Skin of body (tissue), 1 donor: ENCODE measurements at regions not wholly inside any gene's neighbourhood (a gene's known extent, or its start where the extent isn't known, plus 50 kb on each side); places are given as distances from the start of the nearest gene placed in this dataset.
"Not testable (repeated sequence)": the region's sequence is repeated elsewhere in the genome, so short reads cannot be mapped to it uniquely, and the experiment has no call there.

Experiments used
- DNase-seq: peaks from one replicate; lab custom pipeline; 2025; lab: John Stamatoyannopoulos, UW

DNA sequence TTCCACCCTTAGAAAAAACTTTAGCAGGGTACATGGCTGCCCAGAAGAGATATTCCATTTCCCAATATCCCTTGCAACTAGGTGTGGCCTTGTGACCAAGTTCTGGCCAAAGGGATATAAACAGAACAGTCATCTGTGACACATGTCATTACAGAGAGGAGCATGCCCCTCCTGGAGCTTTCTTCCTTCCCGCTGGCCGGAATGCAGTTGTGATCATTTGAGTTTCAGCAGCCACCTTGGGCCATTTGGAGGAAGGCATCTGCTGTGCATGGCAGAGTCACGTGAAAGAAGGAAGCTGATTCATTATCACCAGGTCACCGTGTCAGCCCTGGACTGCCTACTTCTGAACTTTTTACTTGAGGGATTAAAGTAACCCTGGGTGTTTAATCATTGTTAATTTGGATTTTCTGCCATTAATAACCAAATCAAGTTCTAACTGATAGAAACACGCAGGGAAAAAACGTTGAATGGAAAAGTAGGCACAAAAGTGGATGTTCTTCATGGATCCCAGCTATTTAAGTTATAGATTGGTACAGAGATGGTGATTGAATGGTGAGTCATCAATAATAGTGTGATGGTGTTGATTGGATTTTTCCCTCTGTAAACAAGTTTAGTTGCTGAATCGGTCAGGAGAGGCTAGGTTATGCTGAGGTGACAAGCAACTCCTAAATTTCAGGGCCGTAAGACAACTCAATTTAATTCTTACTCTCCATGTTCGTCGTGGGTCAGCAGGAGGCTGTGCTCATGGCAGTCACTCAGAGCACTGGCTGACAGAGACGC is 80.7 kb upstream of the CCDC167 start:
- DNase-seq = no peak

- peak; percentile 40 for DNase-seq
These were observed 79.9 kb upstream of the CCDC167 start for GRCh38 chr6:37579444-37580067.

- DNase-seq = no peak
These were observed 78.4 kb upstream of the CCDC167 start for GRCh38 chr6:37578104-37578503.

DNA sequence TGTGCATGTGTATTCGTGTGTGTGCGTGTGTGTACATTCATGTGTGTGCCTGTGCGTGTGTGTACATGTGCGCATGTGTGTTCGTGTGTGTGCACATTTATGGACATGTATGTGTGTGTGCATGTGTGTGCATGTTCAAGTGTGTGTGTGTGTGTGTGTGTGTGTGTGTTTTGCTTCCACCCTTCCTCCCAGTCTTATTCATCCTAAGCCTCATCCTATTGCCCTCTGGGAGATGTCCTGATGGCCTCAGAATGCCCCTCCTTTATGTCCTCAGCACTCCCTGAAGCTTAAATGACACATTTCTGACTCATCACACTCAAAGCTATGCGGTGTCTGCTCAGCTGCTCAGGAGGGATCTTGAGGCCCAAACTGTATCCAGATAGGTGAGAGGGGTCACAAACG is 76.6 kb upstream of the CCDC167 start:
- no peak for DNase-seq

DNA sequence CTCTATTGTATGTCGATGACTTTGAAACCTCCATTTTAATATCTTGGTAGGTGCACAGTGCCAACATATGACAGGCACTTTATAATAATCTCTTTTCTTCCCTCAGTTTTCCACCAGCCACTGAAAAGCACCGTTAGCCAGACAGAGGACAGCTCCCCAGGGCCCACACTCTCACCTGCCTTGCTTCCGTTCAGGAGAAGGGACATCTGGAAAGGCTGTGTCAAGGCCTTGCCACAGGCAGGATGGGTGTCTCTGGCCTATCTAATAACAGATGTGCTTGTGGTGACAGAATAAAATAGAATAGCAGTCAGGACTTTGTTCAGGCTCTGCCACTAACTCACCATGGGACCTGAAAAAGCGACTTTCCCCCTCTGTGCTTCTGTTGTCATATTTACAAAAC is 75.5 kb upstream of the CCDC167 start:
- DNase-seq = no peak

DNA sequence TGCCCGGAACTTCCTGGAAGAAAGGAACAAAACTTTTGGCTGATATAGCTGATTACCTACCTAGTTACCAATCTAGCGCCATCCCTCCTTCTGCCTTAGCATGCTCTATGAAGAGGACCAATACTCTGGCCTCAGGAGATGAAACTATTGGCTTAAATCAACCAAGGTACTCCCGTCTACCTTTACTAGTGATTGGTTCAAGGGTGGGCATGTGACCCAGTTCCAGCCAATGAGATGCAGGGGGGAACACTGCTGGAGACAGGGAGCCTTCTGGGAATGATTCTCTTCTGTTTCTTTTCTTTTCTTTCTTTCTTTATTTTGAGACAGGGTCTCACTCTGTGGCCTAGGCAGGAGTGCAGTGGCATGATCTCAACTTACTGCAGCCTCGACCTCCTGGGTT is 72.6 kb upstream of the CCDC167 start:
- DNase-seq = no peak

- DNase-seq = no peak
These were observed 70.9 kb upstream of the CCDC167 start for GRCh38 chr6:37570482-37571133.

GRCh38 chr6:37569743-37570481 is 70.2 kb upstream of the CCDC167 start:
- no peak for DNase-seq

GRCh38 chr6:37569317-37569716 is 69.6 kb upstream of the CCDC167 start:
- no peak for DNase-seq

- no peak for DNase-seq
These were observed 67.3 kb upstream of the CCDC167 start for GRCh38 chr6:37566950-37567349.

DNA sequence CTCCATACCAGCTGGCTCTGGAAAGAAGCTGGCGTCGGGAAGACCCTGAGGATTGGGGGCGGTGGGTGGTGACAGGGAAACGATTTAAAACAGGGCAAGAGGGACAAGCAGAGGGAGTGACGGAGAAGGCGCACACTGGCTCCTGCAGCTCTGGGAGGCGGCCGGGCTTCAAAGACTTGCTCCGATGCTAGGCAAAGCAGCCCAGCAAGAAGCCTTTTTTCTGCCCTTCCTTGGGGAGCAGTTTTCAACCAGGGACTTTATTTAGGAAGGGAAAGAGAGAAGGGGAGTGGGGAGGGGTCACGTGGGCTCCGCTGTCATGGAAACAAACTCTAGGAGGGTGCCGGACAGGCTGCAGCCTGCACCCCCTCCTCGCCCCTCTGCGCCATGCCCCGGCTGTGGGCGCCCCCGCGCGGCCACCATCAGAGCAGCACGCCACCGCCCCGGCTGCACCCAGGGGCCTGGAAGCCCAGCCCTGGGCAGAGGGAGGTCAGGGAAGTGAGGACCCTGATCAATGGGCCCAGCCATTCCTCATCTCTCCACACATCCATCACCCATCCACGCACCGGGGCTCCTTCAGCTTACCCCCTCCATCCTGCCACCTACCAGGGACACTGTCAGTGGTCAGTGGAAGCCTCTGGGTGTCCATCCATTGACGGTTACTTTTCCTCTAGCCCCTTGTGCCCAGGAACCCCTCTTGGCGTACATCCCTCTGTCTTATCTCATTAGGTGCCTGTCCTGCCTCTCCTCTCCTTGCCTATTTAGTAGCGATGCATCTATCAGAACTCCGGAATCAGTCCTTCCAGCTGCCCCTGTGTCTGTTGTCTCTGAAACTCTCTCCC is 66.6 kb upstream of the CCDC167 start:
- no peak for DNase-seq

DNA sequence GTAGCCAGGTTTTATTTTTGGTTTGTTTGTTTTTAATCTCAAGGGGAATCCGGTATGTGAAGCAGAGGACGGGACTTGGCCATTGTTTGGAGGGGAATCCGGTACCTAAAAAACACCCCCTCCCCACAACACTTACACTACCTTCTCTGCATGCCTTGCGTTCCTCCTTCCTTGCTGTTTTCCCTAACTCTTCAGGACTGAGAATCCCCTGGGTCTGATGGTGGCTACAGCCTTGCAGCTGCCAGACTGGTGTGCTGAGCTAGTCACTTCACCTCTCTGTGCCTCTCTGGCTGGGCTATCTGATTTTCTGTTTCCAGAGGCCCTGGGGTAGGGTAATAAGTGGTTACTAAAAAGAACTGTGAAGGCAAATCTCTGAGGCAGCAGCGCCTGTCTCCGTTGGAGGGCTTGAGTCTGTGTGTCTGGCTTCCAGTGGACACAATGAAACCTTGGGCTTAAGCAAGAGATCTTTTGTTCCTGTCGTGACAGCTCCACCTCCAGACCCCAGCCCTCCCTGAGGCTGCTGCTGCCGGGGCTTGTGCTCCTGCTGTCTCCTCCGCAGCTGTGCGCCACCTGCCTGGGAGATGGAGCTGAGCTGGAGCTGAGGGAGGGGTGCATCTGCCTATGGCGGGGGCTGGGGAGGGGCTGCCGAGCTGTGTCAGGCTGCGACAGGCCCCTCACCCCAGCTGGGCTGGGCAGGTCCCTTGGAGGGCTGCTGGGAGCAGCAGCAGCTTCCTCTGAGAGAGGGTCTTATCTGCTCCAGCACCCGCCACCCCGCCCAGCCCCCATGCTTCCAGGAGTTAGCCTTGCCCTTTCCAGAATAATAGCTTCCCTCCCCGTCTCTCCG is 65.8 kb upstream of the CCDC167 start:
- peak; percentile 17 for DNase-seq

DNA sequence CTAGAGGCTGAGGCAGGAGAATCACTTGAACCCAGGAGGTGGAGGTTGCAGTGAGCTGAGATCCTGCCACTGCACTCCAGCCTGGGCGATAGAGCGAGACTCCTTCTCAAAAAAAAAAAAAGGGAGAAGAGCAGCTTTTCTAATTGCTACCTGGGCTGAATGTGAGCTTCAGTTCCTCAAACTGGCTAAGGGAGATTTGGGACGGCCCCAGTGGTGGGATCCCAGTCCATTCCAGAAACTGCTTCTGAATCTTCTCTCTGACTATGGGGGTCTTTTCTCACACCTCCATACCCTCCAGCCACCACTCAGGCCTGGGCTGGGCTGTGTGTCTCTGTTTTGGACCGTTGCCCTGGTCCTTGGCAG is 63.2 kb upstream of the CCDC167 start:
- DNase-seq = not testable (repeated sequence)

- no peak for DNase-seq
These were observed 61.7 kb upstream of the CCDC167 start for GRCh38 chr6:37561361-37561760.

- DNase-seq = no peak
These were observed 61.0 kb upstream of the CCDC167 start for GRCh38 chr6:37560737-37561103.

- DNase-seq = no peak
These were observed 59.8 kb upstream of the CCDC167 start for GRCh38 chr6:37559501-37559900.

DNA sequence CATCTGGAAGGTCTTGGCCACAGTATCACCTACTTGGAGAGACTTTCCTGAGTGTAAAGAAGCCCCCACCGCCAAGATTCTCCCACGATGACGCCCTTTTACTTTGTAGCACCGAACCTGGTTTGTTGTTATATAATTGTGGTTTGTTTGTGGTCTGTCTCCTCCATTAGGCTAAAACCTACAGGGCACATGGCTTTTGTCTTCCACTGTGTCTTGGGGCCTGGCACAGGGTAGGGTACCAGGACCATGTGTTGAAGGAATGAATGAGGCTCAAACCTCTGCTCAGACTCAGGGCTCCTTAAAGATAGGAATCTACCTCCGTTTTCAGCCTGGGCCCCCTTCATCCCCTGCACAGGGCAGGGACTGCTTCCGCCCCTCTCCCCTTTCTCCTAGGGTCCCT is 59.4 kb upstream of the CCDC167 start:
- no peak for DNase-seq

DNA sequence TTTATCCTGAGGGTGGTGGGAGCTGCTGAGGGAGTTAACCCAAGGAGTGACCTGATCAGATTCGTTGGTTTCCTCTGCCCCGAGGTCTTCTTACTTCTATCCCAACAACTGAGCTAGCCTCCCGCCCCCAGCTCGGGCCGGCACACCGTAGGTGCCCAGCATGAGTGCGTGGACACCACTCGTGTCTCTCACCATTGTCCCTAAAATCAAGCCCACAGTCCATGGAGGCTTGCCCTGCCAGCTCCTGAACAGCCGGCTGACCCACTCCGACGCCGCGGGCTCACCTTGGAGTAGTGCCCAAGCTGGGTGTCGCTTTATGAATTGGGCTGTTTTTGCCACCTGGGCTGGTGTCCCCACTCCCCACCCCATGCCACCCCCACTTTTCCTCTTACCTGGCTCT is 59.0 kb upstream of the CCDC167 start:
- DNase-seq = no peak

DNA sequence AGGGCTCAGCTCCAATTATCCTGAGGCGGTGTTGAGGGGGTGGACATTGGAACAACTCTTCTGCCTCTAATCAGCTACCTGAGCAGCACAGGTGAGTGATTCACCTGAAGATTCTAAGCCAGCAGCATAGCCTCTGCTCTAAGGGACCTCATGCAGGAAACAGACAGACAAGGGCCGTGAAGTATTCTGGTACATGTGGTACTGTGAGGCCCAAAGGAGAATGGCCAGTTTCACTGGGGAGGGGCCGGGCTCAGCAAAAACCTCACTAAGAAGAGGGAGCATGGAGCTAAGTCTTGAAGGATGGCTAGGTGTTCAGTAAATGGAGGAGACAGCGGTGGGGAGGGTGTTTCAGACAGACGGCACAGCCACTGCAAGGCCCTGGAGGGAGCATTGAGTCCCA is 58.5 kb upstream of the CCDC167 start:
- no peak for DNase-seq

DNA sequence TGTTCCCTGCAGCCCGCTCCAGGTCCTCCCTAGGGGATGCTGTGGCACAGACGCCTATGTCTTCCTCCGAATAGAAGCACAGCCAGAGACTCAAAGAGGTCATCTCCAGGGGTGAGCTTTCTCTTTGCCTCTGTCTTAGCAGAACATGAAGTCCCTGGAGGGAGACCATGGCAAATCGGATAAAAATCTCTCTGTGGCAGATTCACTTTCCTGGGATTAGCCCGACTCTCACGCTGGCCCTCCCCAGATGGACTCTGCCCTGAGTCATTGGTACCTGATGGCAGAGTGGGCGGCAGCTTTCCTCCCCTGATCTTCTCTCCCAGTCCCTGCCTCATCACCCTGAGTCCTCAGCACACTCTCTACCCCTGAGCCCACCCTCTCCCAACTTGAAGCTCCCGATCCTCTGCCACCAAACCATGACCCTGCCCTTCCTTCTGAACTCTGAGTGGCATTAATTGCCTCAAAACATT is 58.0 kb upstream of the CCDC167 start:
- no peak for DNase-seq
